ENCODE measurements at regions not wholly inside any gene's neighbourhood (a gene's known extent, or its start where the extent isn't known, plus 50 kb on each side); places are given as distances from the start of the nearest gene placed in this dataset.

DNA sequence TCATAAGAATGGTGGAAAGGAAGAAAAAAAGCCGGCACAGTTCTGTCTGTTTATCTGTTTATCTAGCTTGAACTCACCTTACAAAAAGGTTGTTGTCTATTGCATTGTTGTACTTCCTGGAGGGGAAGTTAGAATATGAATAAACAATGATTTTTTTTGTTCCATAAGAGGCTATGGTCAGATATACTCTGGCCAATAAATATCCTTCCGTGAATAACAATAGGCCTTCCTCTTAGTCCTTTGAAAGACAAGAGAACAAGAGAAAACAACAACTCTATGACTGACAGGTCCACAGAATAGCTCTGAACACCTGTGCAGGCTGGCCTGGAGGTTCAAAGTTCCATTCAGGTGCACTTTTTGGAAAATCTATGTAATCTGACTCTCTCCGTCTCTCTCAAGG, 192.8 kb upstream of the KRR1 start:
- no peak for ATAC-seq
- TF ChIP-seq ZFP30 (CRISPR knock-in tag; IDR thresholded peaks at IDR 0.05) (no peak), CSDC2 (CRISPR knock-in tag; IDR thresholded peaks at IDR 0.05) (no peak), OSR1 (CRISPR knock-in tag; IDR thresholded peaks at IDR 0.05) (no peak), TCF4 (CRISPR knock-in tag; IDR thresholded peaks at IDR 0.05; ENCODE audit: borderline replicate concordance) (no peak), ZC3H10 (CRISPR knock-in tag; IDR thresholded peaks at IDR 0.05) (no peak), ZNF8 (CRISPR knock-in tag; IDR thresholded peaks at IDR 0.05) (no peak), ISL1 (CRISPR knock-in tag; IDR thresholded peaks at IDR 0.05) (no peak), ESRRG (CRISPR knock-in tag; IDR thresholded peaks at IDR 0.05) (no peak), ZFP3 (CRISPR knock-in tag; IDR thresholded peaks at IDR 0.05) (no peak), BACH2 (CRISPR knock-in tag; IDR thresholded peaks at IDR 0.05; ENCODE audit: borderline replicate concordance) (no peak), SNAI2 (CRISPR knock-in tag; IDR thresholded peaks at IDR 0.05) (no peak), ZNF70 (CRISPR knock-in tag; IDR thresholded peaks at IDR 0.05) (no peak)
- TF ChIP-seq, protein P1, sequence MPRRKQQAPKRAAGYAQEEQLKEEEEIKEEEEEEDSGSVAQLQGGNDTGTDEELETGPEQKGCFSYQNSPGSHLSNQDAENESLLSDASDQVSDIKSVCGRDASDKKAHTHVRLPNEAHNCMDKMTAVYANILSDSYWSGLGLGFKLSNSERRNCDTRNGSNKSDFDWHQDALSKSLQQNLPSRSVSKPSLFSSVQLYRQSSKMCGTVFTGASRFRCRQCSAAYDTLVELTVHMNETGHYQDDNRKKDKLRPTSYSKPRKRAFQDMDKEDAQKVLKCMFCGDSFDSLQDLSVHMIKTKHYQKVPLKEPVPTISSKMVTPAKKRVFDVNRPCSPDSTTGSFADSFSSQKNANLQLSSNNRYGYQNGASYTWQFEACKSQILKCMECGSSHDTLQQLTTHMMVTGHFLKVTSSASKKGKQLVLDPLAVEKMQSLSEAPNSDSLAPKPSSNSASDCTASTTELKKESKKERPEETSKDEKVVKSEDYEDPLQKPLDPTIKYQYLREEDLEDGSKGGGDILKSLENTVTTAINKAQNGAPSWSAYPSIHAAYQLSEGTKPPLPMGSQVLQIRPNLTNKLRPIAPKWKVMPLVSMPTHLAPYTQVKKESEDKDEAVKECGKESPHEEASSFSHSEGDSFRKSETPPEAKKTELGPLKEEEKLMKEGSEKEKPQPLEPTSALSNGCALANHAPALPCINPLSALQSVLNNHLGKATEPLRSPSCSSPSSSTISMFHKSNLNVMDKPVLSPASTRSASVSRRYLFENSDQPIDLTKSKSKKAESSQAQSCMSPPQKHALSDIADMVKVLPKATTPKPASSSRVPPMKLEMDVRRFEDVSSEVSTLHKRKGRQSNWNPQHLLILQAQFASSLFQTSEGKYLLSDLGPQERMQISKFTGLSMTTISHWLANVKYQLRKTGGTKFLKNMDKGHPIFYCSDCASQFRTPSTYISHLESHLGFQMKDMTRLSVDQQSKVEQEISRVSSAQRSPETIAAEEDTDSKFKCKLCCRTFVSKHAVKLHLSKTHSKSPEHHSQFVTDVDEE (CRISPR knock-in tag; IDR thresholded peaks at IDR 0.05) = no peak
- TF ChIP-seq, protein P2, sequence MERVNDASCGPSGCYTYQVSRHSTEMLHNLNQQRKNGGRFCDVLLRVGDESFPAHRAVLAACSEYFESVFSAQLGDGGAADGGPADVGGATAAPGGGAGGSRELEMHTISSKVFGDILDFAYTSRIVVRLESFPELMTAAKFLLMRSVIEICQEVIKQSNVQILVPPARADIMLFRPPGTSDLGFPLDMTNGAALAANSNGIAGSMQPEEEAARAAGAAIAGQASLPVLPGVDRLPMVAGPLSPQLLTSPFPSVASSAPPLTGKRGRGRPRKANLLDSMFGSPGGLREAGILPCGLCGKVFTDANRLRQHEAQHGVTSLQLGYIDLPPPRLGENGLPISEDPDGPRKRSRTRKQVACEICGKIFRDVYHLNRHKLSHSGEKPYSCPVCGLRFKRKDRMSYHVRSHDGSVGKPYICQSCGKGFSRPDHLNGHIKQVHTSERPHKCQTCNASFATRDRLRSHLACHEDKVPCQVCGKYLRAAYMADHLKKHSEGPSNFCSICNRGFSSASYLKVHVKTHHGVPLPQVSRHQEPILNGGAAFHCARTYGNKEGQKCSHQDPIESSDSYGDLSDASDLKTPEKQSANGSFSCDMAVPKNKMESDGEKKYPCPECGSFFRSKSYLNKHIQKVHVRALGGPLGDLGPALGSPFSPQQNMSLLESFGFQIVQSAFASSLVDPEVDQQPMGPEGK (CRISPR knock-in tag; IDR thresholded peaks at IDR 0.05; ENCODE audit: borderline replicate concordance) = no peak

DNA sequence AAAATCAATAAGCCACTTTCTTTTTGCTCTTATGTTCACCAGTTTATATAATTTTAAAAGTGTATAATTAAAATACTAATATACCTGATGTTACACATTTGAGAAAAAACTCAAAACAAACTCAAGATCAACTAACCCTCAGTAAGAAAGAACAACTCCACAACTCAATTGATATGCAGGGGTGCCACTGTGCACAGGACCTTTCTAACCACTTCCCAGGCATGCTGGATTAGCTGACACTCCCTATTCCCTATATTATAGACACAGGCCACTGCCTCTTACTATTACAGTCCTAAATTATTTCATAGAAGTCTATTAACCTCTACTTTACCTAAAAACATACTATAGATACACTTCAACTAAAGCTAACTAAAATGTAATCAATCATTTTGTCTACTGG, 191.7 kb upstream of the KRR1 start:
- ATAC-seq = no peak
- TF ChIP-seq GLIS3 (CRISPR knock-in tag; IDR thresholded peaks at IDR 0.05) = no peak
- TF ChIP-seq, protein P3, sequence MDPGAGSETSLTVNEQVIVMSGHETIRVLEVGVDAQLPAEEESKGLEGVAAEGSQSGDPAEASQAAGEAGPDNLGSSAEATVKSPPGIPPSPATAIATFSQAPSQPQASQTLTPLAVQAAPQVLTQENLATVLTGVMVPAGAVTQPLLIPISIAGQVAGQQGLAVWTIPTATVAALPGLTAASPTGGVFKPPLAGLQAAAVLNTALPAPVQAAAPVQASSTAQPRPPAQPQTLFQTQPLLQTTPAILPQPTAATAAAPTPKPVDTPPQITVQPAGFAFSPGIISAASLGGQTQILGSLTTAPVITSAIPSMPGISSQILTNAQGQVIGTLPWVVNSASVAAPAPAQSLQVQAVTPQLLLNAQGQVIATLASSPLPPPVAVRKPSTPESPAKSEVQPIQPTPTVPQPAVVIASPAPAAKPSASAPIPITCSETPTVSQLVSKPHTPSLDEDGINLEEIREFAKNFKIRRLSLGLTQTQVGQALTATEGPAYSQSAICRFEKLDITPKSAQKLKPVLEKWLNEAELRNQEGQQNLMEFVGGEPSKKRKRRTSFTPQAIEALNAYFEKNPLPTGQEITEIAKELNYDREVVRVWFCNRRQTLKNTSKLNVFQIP (CRISPR knock-in tag; IDR thresholded peaks at IDR 0.05; ENCODE audit: borderline replicate concordance, low read depth) = no peak
- no peak for TF ChIP-seq ZNF565 (CRISPR knock-in tag; conservative IDR thresholded peaks at IDR 0.05; ENCODE audit: low read depth)
- TF ChIP-seq, protein P4, sequence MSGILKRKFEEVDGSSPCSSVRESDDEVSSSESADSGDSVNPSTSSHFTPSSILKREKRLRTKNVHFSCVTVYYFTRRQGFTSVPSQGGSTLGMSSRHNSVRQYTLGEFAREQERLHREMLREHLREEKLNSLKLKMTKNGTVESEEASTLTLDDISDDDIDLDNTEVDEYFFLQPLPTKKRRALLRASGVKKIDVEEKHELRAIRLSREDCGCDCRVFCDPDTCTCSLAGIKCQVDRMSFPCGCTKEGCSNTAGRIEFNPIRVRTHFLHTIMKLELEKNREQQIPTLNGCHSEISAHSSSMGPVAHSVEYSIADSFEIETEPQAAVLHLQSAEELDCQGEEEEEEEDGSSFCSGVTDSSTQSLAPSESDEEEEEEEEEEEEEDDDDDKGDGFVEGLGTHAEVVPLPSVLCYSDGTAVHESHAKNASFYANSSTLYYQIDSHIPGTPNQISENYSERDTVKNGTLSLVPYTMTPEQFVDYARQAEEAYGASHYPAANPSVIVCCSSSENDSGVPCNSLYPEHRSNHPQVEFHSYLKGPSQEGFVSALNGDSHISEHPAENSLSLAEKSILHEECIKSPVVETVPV (CRISPR knock-in tag; IDR thresholded peaks at IDR 0.05) = no peak
- TF ChIP-seq TOX (CRISPR knock-in tag; IDR thresholded peaks at IDR 0.05; ENCODE audit: borderline replicate concordance) = no peak
- TF ChIP-seq RARB (CRISPR knock-in tag; IDR thresholded peaks at IDR 0.05) = no peak
- no peak for TF ChIP-seq ZC3H10 (CRISPR knock-in tag; IDR thresholded peaks at IDR 0.05)
- no peak for TF ChIP-seq ZFP30 (CRISPR knock-in tag; IDR thresholded peaks at IDR 0.05)

DNA sequence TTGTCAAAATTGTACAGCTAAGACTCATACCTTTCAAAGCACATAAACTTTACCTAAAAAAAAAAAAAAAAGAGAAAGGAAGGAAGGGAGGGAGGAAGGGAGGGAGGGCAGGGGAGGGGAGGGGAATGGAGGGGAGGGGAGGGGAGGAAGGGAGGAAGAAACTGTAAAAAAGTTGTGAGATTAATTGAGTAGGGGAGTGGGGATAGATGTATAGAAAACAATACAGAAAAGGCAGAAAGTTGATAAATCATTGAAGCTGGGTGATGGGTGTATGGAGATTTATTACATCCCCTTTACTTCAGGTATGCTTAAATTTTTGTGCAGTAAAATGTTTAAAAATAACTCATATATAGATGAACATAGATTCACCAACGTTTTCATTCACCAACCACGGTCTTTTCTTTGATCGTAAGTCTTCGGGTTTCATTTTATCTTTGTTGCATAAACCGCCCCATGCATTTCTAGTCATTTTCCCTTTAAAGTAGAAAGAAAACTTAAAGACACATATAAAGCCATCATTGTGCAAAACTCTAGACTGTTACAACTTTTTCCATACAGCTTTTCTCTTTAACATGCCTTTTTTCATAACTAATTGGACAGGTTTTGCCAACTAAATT, 191.2 kb upstream of the KRR1 start:
- no peak for ATAC-seq
- TF ChIP-seq PPARA (CRISPR knock-in tag; IDR thresholded peaks at IDR 0.05; ENCODE audit: borderline replicate concordance) (no peak), ZC3H10 (CRISPR knock-in tag; IDR thresholded peaks at IDR 0.05) (no peak), TCF4 (CRISPR knock-in tag; IDR thresholded peaks at IDR 0.05; ENCODE audit: borderline replicate concordance) (no peak), CSDC2 (CRISPR knock-in tag; IDR thresholded peaks at IDR 0.05) (no peak), OSR1 (CRISPR knock-in tag; IDR thresholded peaks at IDR 0.05) (no peak), GLIS3 (CRISPR knock-in tag; IDR thresholded peaks at IDR 0.05) (no peak), SNAI2 (CRISPR knock-in tag; IDR thresholded peaks at IDR 0.05) (no peak)
- TF ChIP-seq, protein P2 (CRISPR knock-in tag; IDR thresholded peaks at IDR 0.05; ENCODE audit: borderline replicate concordance) = no peak
- TF ChIP-seq, protein P1 (CRISPR knock-in tag; IDR thresholded peaks at IDR 0.05) = no peak
- TF ChIP-seq, protein P5, sequence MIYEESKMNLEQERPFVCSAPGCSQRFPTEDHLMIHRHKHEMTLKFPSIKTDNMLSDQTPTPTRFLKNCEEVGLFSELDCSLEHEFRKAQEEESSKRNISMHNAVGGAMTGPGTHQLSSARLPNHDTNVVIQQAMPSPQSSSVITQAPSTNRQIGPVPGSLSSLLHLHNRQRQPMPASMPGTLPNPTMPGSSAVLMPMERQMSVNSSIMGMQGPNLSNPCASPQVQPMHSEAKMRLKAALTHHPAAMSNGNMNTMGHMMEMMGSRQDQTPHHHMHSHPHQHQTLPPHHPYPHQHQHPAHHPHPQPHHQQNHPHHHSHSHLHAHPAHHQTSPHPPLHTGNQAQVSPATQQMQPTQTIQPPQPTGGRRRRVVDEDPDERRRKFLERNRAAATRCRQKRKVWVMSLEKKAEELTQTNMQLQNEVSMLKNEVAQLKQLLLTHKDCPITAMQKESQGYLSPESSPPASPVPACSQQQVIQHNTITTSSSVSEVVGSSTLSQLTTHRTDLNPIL (CRISPR knock-in tag; IDR thresholded peaks at IDR 0.05; ENCODE audit: low read depth) = no peak
- TF ChIP-seq, protein P4 (CRISPR knock-in tag; IDR thresholded peaks at IDR 0.05) = no peak

All from SK-N-SH treated with all-trans-retinoic acid at 6 μM for 48 hours (cell line).